ENCODE measurements at regions not wholly inside any gene's neighbourhood (a gene's known extent, or its start where the extent isn't known, plus 50 kb on each side); places are given as distances from the start of the nearest gene placed in this dataset.

DNA sequence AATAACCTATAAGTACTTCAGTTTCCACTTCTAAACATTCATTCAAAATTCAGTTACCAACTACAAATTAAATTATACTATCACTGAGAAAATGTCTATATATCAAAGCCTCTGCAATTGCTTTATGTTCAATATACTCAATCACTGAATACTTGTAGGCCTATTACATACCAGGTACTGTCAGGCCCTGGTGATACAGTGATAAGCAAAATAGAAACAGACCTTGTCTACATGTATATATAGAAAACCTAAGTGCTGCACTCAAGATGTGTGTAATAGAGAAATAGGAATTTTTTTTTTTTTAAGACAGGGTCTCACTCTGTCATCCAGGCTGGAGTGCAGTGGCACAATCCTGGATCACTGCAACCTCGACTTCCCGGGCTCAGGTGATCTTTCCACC, 53.7 kb upstream of the PHF14 start:
- Histone ChIP-seq H3K27ac (ENCODE audit: low read length) (no peak overlapping the region), H3K4me2 (ENCODE audit: low read depth, low read length) (no peak overlapping the region), H3K79me2 (ENCODE audit: low read length) (no peaks in the 10 kb centered on the region), H3K4me1 (ENCODE audit: low read length) (no peaks in the 10 kb centered on the region), H3K9ac (ENCODE audit: low read length) (no peak overlapping the region), H2AFZ (ENCODE audit: low read length) (no peak overlapping the region), H3K36me3 (replicated peaks; ENCODE audit: insufficient read depth, low read length) (no peaks in the 10 kb centered on the region), H3K4me3 (ENCODE audit: low read length) (no peak overlapping the region), H3K9me2 (replicated peaks; ENCODE audit: insufficient read depth, low read length) (no peaks in the 10 kb centered on the region), H4K20me1 (ENCODE audit: insufficient read depth, low read length) (no peaks in the 10 kb centered on the region), H3K9me3 (replicated peaks; ENCODE audit: insufficient read depth, low read length) (no peaks in the 10 kb centered on the region), H3K27me3 (replicated peaks; ENCODE audit: insufficient read depth, low read length) (no peaks in the 10 kb centered on the region), H3F3A (ENCODE audit: insufficient read depth, low read length) (no peaks in the 10 kb centered on the region)
- DNase-seq = no peak
- TF ChIP-seq, protein P1, sequence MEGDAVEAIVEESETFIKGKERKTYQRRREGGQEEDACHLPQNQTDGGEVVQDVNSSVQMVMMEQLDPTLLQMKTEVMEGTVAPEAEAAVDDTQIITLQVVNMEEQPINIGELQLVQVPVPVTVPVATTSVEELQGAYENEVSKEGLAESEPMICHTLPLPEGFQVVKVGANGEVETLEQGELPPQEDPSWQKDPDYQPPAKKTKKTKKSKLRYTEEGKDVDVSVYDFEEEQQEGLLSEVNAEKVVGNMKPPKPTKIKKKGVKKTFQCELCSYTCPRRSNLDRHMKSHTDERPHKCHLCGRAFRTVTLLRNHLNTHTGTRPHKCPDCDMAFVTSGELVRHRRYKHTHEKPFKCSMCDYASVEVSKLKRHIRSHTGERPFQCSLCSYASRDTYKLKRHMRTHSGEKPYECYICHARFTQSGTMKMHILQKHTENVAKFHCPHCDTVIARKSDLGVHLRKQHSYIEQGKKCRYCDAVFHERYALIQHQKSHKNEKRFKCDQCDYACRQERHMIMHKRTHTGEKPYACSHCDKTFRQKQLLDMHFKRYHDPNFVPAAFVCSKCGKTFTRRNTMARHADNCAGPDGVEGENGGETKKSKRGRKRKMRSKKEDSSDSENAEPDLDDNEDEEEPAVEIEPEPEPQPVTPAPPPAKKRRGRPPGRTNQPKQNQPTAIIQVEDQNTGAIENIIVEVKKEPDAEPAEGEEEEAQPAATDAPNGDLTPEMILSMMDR (IDR thresholded peaks at IDR 0.05; ENCODE audit: low read length) = no peak
- TF ChIP-seq EZH2 (optimal IDR thresholded peaks at IDR 0.05; ENCODE audit: low read depth, low read length) (no peak), EZH2phosphoT487 (IDR thresholded peaks at IDR 0.05; ENCODE audit: low read length) (no peak)

Data from MM.1S (cell line).